GM10248 (cell line): ENCODE measurements at regions not wholly inside any gene's neighbourhood (a gene's known extent, or its start where the extent isn't known, plus 50 kb on each side); places are given as distances from the start of the nearest gene placed in this dataset.

ENCODE experiments used
- CTCF ChIA-PET: fragments of 300-600 bp; sonication (Branson Sonifier 250); formaldehyde crosslinking; extraction: SDS; loops from one replicate; lab custom pipeline; 2021; ENCODE audit warnings: antibody characterized with exemption; lab: Yijun Ruan, JAX
- POLR2A ChIA-PET: fragments of 350-650 bp; sonication (Branson Sonifier 250); formaldehyde crosslinking; extraction: SDS; loops from one replicate; lab custom pipeline; 2020; ENCODE audit warnings: antibody characterized with exemption; lab: Yijun Ruan, JAX
- DNase-seq: peaks from one replicate; pipeline ENCODE4 v3.0.0; 2012; ENCODE audit errors: extremely low spot score
- TF ChIP-seq, protein P1 (sequence below): IDR thresholded peaks from 2 replicates; pipeline ENCODE4 v1.5.1; 2012; ENCODE audit warnings: mild to moderate bottlenecking, low read depth; ENCODE audit errors: extremely low read depth, missing control alignments, control extremely low read depth

DNA sequence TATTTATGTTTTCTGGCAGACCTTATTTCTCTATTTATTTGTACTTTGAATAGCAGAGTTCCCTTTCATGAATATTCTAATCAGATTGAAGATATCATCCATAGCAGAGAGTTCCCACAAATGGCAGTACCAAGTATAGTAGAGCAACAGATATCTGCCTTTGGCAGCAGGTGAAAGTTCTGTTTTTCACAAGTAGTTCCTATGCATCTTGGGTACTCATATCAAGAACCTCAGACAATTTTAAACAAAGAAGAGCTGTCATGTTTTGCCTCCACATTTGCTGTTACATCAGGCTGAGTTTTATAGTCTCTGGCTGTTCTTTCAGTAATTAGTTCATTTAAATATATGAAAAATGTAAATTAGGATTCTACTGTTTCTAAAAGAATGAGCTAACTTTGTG is 252.0 kb downstream of the KCNC2 start:
- POLR2A ChIA-PET: no interaction called here
- TF ChIP-seq, protein P1, sequence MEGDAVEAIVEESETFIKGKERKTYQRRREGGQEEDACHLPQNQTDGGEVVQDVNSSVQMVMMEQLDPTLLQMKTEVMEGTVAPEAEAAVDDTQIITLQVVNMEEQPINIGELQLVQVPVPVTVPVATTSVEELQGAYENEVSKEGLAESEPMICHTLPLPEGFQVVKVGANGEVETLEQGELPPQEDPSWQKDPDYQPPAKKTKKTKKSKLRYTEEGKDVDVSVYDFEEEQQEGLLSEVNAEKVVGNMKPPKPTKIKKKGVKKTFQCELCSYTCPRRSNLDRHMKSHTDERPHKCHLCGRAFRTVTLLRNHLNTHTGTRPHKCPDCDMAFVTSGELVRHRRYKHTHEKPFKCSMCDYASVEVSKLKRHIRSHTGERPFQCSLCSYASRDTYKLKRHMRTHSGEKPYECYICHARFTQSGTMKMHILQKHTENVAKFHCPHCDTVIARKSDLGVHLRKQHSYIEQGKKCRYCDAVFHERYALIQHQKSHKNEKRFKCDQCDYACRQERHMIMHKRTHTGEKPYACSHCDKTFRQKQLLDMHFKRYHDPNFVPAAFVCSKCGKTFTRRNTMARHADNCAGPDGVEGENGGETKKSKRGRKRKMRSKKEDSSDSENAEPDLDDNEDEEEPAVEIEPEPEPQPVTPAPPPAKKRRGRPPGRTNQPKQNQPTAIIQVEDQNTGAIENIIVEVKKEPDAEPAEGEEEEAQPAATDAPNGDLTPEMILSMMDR: no peak
- CTCF ChIA-PET: interaction anchor here (1.5 kb wide), 1 partner anchor 11 kb away, joined by 3 read pairs; no protein-coding TSS in a partner anchor
- no peak for DNase-seq

DNA sequence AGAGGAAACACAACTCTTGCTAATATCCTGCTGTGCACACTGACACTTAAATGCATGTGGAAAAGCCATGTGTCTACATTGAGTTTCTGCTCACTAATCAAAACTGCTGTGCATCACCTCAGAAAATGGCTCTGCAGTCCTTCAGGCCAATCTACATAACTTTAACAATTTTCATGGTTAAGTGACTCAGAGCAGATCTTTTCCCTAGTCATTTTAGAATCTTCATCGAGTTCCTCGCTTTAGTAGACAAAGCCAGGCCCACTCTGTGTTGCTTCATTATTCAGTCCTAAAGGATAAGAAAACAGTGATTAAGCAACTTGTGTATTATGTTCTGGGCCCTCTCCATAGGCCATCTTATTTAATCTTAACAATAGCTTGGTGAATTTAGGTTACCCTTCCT is 250.0 kb downstream of the KCNC2 start:
- TF ChIP-seq, protein P1: no peak
- DNase-seq: no peak
- ChIA-PET CTCF (no interaction called here), POLR2A (no interaction called here)

DNA sequence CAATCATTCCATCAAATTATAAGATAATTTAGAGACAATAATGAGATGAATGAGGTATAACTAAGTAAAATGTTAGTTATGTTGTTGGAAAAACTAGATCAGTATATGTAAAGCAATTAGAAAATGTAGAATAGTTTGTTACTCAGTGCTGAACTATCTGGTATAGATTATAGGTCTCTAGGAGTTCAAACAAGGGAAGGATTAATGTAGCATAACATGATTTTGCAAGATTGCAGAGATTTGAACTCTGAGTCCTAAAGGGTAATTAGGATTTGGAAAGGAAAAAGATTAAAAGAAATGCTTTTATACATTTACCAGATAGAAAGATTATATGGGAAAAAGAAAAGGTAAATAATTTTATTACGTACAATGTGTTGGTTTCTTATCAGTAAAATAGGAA is 246.3 kb downstream of the KCNC2 start:
- ChIA-PET POLR2A (no interaction called here), CTCF (no interaction called here)
- DNase-seq: no peak
- TF ChIP-seq, protein P1: no peak

DNA sequence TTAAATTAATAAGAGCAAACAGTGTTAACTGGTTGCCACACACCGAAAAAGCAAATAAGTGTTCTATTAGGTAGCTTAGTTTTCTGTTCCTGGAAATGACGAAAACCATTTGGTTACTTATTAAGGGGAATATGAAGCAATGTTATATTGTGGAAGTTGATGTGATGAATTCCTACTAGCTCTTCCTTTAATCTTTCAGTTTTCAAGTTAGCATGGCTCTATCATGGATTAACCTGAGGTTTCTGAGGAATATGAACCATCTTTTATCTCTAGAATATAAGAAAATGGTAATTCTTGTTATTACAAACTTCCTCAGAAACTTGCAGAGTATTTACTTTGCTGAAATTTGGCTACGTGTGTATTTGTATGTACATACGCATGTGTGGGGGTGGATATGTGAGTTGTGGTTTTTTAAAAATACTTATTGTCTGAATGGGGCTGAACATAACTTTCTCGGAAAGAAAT is 245.7 kb downstream of the KCNC2 start:
- CTCF ChIA-PET: no interaction called here
- TF ChIP-seq, protein P1: no peak
- POLR2A ChIA-PET: no interaction called here
- no peak for DNase-seq

DNA sequence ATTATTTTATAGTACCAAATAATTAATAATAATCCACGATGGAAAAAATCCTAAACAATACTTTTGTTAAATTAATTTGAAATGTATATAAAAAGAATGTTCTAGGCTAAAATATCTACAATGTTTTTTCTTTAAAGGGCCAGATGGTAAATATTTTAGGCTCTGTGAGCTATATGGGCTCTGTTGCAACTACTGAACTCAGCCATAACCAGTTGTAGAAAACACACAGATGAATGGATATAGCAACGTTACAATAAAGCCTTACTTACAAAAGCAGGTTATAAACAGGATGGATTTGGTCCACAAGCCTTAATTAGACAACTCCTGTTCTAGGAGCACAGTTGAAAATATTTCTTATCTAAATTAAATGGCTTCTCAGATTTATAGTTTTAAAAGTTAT is 245.2 kb downstream of the KCNC2 start:
- no peak for DNase-seq
- TF ChIP-seq, protein P1: no peak
- CTCF ChIA-PET: no interaction called here
- POLR2A ChIA-PET: no interaction called here

DNA sequence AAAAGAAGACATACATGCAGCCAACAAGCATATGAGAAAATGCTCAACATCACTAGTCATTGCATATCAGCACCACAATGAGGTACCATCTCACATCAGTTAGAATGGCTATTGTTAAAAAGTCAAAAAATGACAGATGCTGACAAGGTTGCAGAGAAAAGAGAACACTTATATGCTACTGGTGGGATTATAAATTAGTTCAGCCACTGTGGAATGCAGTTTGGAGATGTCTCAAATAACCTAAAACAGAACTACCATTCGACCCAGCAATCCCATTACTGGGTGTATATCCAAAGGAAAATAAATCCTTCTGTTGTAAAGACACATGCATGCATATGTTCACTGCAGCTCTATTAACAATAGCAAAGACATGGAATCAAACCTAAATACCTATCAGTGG is 238.4 kb downstream of the KCNC2 start:
- POLR2A ChIA-PET: no interaction called here
- CTCF ChIA-PET: no interaction called here
- TF ChIP-seq, protein P1: no peak
- no peak for DNase-seq
